Activated naive CD4-positive, alpha-beta T cell treated with anti-CD3 and anti-CD28 coated beads, Interleukin-2, amount 10 ng/mL, durations not matched to agents 7 days and 5 days (primary cell): ENCODE measurements at regions not wholly inside any gene's neighbourhood (a gene's known extent, or its start where the extent isn't known, plus 50 kb on each side); places are given as distances from the start of the nearest gene placed in this dataset.
"Not testable (repeated sequence)": the region's sequence is repeated elsewhere in the genome, so short reads cannot be mapped to it uniquely, and the experiment has no call there.

Source experiments
- CTCF ChIA-PET: fragments of 350-600 bp; sonication (Branson Sonifier 250); formaldehyde crosslinking; loops from one replicate; lab custom pipeline; 2021; ENCODE audit warnings: antibody characterized with exemption; lab: Charles Lee
- DNase-seq: peaks from one replicate; pipeline ENCODE4 v3.0.0-alpha.2; 2020
- H3K27ac Mint-ChIP-seq: one replicate; pipeline ENCODE4 v1.8.0; 2021; ENCODE audit warnings: mild to moderate bottlenecking, moderate library complexity, mixed read lengths
- H3K27me3 Mint-ChIP-seq: one replicate; pipeline ENCODE4 v1.8.0; 2021; ENCODE audit warnings: mild to moderate bottlenecking, mixed read lengths
- H3K36me3 Mint-ChIP-seq: one replicate; pipeline ENCODE4 v1.8.0; 2021; ENCODE audit warnings: mixed read lengths
- H3K4me1 Mint-ChIP-seq: one replicate; pipeline ENCODE4 v1.8.0; 2021; ENCODE audit warnings: mixed read lengths
- H3K4me3 Mint-ChIP-seq: one replicate; pipeline ENCODE4 v1.8.0; 2021; ENCODE audit warnings: mild to moderate bottlenecking, moderate library complexity, mixed read lengths
- H3K9me3 Mint-ChIP-seq: one replicate; pipeline ENCODE4 v1.8.0; 2021; ENCODE audit warnings: mixed read lengths

DNA sequence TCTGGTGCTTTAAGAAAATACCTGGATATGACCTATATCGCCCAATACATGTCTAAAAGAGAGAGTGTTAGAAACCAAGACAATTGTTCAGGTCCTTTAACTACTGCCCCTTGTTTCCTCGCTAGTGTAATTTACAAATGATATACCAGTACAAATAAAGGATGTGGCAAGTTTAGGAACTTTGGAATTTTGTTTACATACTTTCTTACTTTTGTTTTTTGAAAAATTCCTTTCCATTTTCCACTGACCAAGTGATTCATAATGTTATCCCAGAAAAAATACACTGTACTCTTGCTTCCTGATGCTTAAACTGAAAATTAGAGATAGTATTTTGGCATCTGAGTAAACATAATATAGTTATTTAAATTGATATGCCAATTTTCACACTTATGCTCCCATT lies 96.8 kb upstream of the CSNK1A1L start:
- no peak overlapping the region for H3K4me3 Mint-ChIP-seq
- no peaks in the 10 kb centered on the region for H3K9me3 Mint-ChIP-seq
- CTCF ChIA-PET = no interaction called here
- no peak for DNase-seq
- no peaks in the 10 kb centered on the region for H3K36me3 Mint-ChIP-seq
- no peak overlapping the region for H3K27ac Mint-ChIP-seq
- no peaks in the 10 kb centered on the region for H3K27me3 Mint-ChIP-seq
- no peaks in the 10 kb centered on the region for H3K4me1 Mint-ChIP-seq

DNA sequence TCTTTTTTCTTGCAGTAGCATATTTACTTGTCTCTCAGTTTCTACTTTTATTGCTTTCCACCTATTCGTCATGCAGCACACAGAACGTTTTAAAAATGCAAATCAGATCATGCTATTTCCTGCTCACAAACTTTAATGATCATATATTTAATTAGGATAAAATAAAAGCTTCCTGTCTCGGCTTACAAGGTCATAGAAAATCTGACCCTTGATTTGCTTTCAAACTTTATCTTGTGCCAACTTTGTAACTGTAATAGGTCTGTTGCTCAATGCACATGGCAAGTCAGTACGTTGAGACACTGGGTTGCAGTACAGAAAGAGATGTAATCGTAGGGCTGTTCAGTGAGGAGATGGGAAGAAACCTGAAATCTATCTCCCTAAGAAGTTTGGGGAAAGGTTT lies 95.6 kb upstream of the CSNK1A1L start:
- no peaks in the 10 kb centered on the region for H3K27me3 Mint-ChIP-seq
- H3K4me1 Mint-ChIP-seq = no peaks in the 10 kb centered on the region
- H3K9me3 Mint-ChIP-seq = no peaks in the 10 kb centered on the region
- no peaks in the 10 kb centered on the region for H3K36me3 Mint-ChIP-seq
- no peak for DNase-seq
- no peak overlapping the region for H3K27ac Mint-ChIP-seq
- CTCF ChIA-PET = no interaction called here
- H3K4me3 Mint-ChIP-seq = no peak overlapping the region

DNA sequence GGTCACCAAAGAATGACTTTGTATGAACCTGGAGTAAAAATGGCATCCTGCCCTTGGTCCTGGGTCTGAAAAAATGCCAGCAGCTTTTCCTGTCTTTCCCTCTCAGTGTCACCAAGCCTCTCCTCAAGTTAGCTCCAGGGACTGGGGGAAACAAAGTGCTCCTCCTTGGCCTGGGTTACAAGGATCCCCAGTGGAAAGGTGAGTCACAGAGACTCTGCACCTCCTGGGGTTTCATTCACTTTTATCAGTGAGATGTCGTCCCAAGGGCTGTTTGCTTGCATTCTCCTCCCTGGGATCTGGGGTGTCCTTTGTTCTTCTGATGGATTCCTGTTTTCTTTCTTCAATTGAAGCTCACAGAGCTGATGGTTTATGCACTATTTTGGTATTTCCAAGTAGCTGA lies 93.2 kb upstream of the CSNK1A1L start:
- DNase-seq = no peak
- Mint-ChIP-seq H3K9me3 (no peaks in the 10 kb centered on the region), H3K4me3 (no peak overlapping the region), H3K27me3 (no peaks in the 10 kb centered on the region), H3K4me1 (no peaks in the 10 kb centered on the region), H3K36me3 (no peaks in the 10 kb centered on the region), H3K27ac (no peak overlapping the region)
- CTCF ChIA-PET = no interaction called here

GRCh38 chr13:37195621-37196020 lies 90.2 kb upstream of the CSNK1A1L start:
- DNase-seq = no peak
- Mint-ChIP-seq H3K27me3 (no peaks in the 10 kb centered on the region), H3K9me3 (no peaks in the 10 kb centered on the region), H3K36me3 (no peaks in the 10 kb centered on the region), H3K4me3 (no peak overlapping the region), H3K4me1 (no peaks in the 10 kb centered on the region), H3K27ac (no peak overlapping the region)
- CTCF ChIA-PET = no interaction called here

GRCh38 chr13:37194428-37194861 lies 89.0 kb upstream of the CSNK1A1L start:
- no peak overlapping the region for H3K27ac Mint-ChIP-seq
- H3K36me3 Mint-ChIP-seq = no peaks in the 10 kb centered on the region
- no peaks in the 10 kb centered on the region for H3K27me3 Mint-ChIP-seq
- H3K9me3 Mint-ChIP-seq = no peaks in the 10 kb centered on the region
- no peaks in the 10 kb centered on the region for H3K4me1 Mint-ChIP-seq
- CTCF ChIA-PET = no interaction called here
- no peak for DNase-seq
- no peak overlapping the region for H3K4me3 Mint-ChIP-seq

DNA sequence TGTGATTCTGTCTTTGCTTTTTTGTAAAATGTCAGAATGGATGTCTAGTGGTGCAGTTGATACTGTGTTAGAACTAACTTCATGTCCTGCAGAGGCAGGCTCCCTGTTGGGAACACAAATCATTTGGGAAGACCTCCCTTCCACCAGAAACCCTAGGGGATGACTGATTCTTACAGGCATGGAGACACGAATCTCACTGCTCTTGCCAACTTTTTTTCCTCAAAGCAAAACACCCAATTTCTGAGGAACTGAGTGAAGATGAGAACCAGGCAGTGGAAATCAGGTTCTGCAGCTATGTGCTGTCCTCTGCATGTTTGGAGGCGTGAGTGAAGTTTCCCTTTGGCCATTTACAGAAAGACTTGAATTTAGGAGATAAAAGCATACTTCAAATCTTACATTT lies 87.5 kb upstream of the CSNK1A1L start:
- Mint-ChIP-seq H3K9me3 (no peaks in the 10 kb centered on the region), H3K27ac (no peak overlapping the region), H3K4me3 (no peak overlapping the region), H3K36me3 (no peaks in the 10 kb centered on the region), H3K27me3 (no peaks in the 10 kb centered on the region), H3K4me1 (no peaks in the 10 kb centered on the region)
- DNase-seq = no peak
- CTCF ChIA-PET = no interaction called here

DNA sequence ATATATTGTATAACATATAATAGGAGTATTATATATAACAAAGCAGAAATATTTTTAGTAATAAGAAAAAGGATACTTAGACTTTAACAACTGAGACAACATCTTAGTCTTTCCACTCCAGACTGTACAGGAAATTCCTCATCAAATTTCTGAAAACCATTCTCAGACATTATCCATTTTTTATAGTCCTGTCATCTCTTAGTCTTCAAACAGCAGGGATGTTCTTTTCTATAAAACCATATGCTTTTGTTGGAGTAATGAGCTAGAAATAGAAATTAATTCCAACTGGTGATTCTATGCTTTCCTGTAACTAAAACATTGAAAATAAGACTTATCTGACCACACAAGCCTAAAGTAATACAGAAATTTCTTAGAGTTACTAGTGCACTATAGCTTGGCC lies 82.2 kb upstream of the CSNK1A1L start:
- Mint-ChIP-seq H3K27me3 (no peaks in the 10 kb centered on the region), H3K27ac (no peak overlapping the region), H3K4me1 (no peaks in the 10 kb centered on the region), H3K4me3 (no peak overlapping the region), H3K36me3 (no peaks in the 10 kb centered on the region), H3K9me3 (no peaks in the 10 kb centered on the region)
- CTCF ChIA-PET = no interaction called here
- no peak for DNase-seq

DNA sequence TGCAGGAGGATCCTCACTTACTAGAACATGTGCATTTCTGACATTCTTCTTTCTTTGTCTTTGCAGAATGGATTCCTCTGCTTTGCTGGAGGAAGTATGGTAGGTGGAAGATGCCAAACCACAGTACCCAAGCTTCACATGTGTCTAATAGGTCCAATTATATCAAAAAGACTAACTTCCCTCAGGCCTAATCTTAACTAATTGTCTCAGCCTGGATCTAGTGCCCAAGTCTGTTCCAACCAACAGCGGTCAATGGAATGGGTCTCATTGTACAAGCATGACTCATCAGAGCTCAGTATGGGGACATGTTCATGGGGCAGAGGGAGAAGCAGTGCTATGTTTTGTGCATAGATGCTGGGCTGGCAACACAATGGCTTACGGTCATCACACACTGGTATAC lies 81.6 kb upstream of the CSNK1A1L start:
- Mint-ChIP-seq H3K4me3 (no peak overlapping the region), H3K9me3 (no peaks in the 10 kb centered on the region), H3K27ac (no peak overlapping the region), H3K27me3 (no peaks in the 10 kb centered on the region), H3K4me1 (no peaks in the 10 kb centered on the region), H3K36me3 (no peaks in the 10 kb centered on the region)
- CTCF ChIA-PET = no interaction called here
- DNase-seq = no peak

DNA sequence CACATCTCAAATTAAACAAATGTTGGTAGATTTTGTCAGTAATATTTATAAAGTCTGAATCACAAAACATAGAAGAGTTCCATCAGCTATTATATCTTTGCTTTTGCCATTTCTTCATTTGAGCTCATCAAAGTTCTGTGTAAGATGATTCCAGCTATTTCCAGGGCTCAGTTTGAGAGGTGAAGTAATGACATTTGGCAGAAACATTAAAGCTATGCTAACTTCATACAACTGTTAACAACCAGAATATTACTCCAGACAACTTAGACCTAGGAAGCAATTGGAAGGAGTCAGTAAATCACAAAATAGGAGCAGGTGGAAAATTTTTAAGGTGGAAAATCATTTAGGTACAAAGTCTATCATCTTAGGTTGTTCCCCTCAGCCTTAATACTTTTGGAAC lies 76.2 kb upstream of the CSNK1A1L start:
- CTCF ChIA-PET = no interaction called here
- Mint-ChIP-seq H3K27ac (no peak overlapping the region), H3K4me3 (no peak overlapping the region), H3K4me1 (no peaks in the 10 kb centered on the region), H3K9me3 (no peaks in the 10 kb centered on the region), H3K27me3 (no peaks in the 10 kb centered on the region), H3K36me3 (no peaks in the 10 kb centered on the region)
- no peak for DNase-seq

GRCh38 chr13:37179645-37180044 lies 74.2 kb upstream of the CSNK1A1L start:
- no peak for DNase-seq
- Mint-ChIP-seq H3K27me3 (no peaks in the 10 kb centered on the region), H3K36me3 (no peaks in the 10 kb centered on the region), H3K4me1 (no peaks in the 10 kb centered on the region), H3K9me3 (no peaks in the 10 kb centered on the region), H3K27ac (no peak overlapping the region), H3K4me3 (no peak overlapping the region)
- CTCF ChIA-PET = no interaction called here

DNA sequence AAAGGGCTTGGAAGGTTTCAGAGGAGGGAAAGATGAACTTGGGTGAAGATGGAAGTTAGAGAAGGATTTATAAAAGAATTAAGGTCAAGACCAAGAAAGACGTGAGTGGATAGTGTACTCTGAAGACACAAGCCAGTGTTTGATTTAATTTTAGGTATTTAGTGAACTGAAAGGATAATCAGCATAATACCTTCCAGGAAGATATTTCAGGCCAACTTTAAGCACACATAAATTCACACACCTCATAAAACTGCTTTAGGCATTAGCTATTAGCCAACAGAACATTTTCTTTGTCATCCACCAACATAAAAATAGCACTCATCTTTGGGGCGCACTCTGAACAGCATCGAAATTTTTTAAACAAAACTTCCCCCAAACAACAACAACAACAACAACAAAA lies 71.7 kb upstream of the CSNK1A1L start:
- Mint-ChIP-seq H3K36me3 (no peaks in the 10 kb centered on the region), H3K9me3 (no peaks in the 10 kb centered on the region), H3K4me3 (no peak overlapping the region), H3K27ac (no peak overlapping the region), H3K4me1 (no peaks in the 10 kb centered on the region), H3K27me3 (no peaks in the 10 kb centered on the region)
- DNase-seq = no peak
- CTCF ChIA-PET = no interaction called here

GRCh38 chr13:37175996-37176395 lies 70.5 kb upstream of the CSNK1A1L start:
- CTCF ChIA-PET = no interaction called here
- Mint-ChIP-seq H3K36me3 (no peaks in the 10 kb centered on the region), H3K27me3 (no peaks in the 10 kb centered on the region), H3K4me3 (no peak overlapping the region), H3K9me3 (no peaks in the 10 kb centered on the region), H3K27ac (no peak overlapping the region), H3K4me1 (no peaks in the 10 kb centered on the region)
- no peak for DNase-seq

DNA sequence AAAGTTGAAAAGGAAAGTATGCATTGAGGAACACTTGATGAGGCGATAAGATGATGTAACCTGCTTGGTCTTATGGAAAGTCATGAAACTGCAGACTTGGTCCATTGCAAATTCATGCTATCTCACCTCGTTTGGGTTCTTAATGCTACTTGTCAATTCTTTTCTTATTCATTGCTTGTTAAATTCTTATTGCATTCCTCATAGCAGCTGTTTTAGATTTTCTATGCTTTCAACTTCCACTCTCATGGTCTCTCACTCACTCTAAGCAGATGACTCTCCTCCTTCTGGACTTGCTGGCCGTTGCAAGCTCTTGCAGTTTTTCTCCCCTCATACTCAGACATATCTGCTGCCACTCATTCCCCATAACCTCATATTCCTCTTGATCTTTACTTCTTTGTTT lies 67.8 kb upstream of the CSNK1A1L start:
- CTCF ChIA-PET = no interaction called here
- Mint-ChIP-seq H3K4me1 (no peaks in the 10 kb centered on the region), H3K36me3 (no peaks in the 10 kb centered on the region), H3K27ac (no peak overlapping the region), H3K27me3 (no peaks in the 10 kb centered on the region), H3K4me3 (no peak overlapping the region), H3K9me3 (no peaks in the 10 kb centered on the region)
- no peak for DNase-seq

GRCh38 chr13:37172226-37172625 lies 66.8 kb upstream of the CSNK1A1L start:
- not testable (repeated sequence) for H3K4me3 Mint-ChIP-seq, H3K27me3 Mint-ChIP-seq, H3K27ac Mint-ChIP-seq, H3K4me1 Mint-ChIP-seq, DNase-seq, H3K36me3 Mint-ChIP-seq, H3K9me3 Mint-ChIP-seq
- CTCF ChIA-PET = interaction anchor here (0.6 kb wide), 1 partner anchor 564 kb away, joined by 3 read pairs; no protein-coding TSS in a partner anchor

- H3K36me3 Mint-ChIP-seq = no peaks in the 10 kb centered on the region
- no peaks in the 10 kb centered on the region for H3K4me1 Mint-ChIP-seq
- CTCF ChIA-PET = no interaction called here
- H3K27me3 Mint-ChIP-seq = no peaks in the 10 kb centered on the region
- H3K27ac Mint-ChIP-seq = no peak overlapping the region
- no peak for DNase-seq
- no peaks in the 10 kb centered on the region for H3K9me3 Mint-ChIP-seq
- H3K4me3 Mint-ChIP-seq = no peak overlapping the region
Observed at GRCh38 chr13:37168926-37169325, 63.5 kb upstream of the CSNK1A1L start.

- Mint-ChIP-seq H3K27me3 (no peaks in the 10 kb centered on the region), H3K9me3 (no peaks in the 10 kb centered on the region)
Observed at GRCh38 chr13:37168151-37168550, 62.7 kb upstream of the CSNK1A1L start.

More at GRCh38 chr13:37168151-37168550, 62.7 kb upstream of the CSNK1A1L start:
- H3K27ac Mint-ChIP-seq = no peak overlapping the region
- CTCF ChIA-PET = no interaction called here
- H3K36me3 Mint-ChIP-seq = no peaks in the 10 kb centered on the region
- DNase-seq = no peak
- no peak overlapping the region for H3K4me3 Mint-ChIP-seq
- H3K4me1 Mint-ChIP-seq = no peaks in the 10 kb centered on the region
